Choroid plexus epithelial cell (primary cell): ENCODE measurements at regions not wholly inside any gene's neighbourhood (a gene's known extent, or its start where the extent isn't known, plus 50 kb on each side); places are given as distances from the start of the nearest gene placed in this dataset.

Source experiments
- DNase-seq: peaks from one replicate; pipeline ENCODE4 v3.0.0-alpha.2; 2010; ENCODE audit warnings: low read depth
- H3K4me3 ChIP-seq: 2 replicates; pipeline ENCODE4 v1.5.1; 2011; ENCODE audit warnings: low read depth, mild to moderate bottlenecking, control low read depth, low read length, moderate library complexity
- TF ChIP-seq, protein P1 (sequence below): conservative IDR thresholded peaks from 2 replicates; pipeline ENCODE4 v1.5.1; 2011; ENCODE audit warnings: low read depth, mild to moderate bottlenecking, control low read depth, inconsistent platforms, low read length, moderate library complexity

DNA sequence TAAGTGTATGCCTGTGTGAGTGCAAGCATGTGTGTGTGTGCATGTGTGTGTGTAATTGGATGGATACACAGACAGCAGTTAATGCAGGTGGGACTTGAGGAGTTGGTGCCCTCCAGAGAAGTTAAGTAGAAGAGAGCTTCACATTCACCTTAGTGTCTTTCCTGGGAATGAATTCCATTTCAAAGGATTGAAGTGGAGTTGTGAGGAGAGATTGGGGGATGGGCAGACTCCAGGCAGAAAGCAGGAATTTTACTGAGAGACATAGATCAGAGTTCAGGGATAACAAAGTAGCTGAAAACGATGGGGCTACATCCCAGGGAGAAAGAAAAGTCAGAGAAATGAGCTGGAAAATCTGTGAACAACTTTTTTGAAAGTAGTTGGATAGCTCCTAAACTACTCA is 464.4 kb downstream of the TCERG1L start:
- H3K4me3 ChIP-seq, result no peak overlapping the region
- TF ChIP-seq, protein P1, sequence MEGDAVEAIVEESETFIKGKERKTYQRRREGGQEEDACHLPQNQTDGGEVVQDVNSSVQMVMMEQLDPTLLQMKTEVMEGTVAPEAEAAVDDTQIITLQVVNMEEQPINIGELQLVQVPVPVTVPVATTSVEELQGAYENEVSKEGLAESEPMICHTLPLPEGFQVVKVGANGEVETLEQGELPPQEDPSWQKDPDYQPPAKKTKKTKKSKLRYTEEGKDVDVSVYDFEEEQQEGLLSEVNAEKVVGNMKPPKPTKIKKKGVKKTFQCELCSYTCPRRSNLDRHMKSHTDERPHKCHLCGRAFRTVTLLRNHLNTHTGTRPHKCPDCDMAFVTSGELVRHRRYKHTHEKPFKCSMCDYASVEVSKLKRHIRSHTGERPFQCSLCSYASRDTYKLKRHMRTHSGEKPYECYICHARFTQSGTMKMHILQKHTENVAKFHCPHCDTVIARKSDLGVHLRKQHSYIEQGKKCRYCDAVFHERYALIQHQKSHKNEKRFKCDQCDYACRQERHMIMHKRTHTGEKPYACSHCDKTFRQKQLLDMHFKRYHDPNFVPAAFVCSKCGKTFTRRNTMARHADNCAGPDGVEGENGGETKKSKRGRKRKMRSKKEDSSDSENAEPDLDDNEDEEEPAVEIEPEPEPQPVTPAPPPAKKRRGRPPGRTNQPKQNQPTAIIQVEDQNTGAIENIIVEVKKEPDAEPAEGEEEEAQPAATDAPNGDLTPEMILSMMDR, result no peak
- DNase-seq, result no peak

- DNase-seq, result no peak
- no peak overlapping the region for H3K4me3 ChIP-seq
- TF ChIP-seq, protein P1, result no peak
These were observed 462.7 kb downstream of the TCERG1L start for GRCh38 chr10:130848855-130849254.

GRCh38 chr10:130854151-130854550 is 457.4 kb downstream of the TCERG1L start:
- no peak for DNase-seq
- TF ChIP-seq, protein P1, result no peak
- H3K4me3 ChIP-seq, result no peak overlapping the region

DNA sequence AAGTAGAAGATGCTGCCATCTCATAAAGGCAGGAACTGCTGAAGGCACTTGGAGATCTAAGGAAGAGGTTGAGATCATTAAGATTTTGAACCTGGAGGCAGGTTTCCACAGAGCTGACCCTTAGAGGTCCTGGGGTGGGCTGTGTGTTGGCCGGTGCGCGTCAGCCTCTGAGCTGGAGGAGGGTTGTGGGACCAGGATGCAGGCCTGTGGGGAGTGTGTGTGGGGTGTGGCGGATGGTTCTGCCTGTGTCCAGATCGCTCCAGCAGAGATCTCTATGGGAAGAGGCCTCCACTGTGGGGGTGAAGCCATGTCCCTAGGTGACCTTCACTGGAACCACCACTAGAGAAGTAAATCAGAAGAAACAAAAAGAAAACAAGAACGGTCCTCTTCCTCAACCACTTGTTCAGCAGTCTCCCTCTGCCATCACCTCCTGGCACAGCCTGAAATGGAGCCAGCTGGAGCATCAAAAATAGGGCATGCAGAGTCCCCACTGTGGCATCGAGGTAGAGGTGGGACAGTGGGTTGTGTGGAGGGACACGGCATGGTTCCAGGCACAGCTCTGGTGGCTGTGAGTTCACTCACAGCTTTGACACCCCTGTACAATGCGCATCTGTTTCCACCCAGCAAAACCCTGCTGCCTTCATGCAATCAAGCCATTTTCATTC is 453.8 kb downstream of the TCERG1L start:
- no peak for DNase-seq
- TF ChIP-seq, protein P1, result no peak
- H3K4me3 ChIP-seq, result no peak overlapping the region

GRCh38 chr10:130858626-130859025 is 452.9 kb downstream of the TCERG1L start:
- DNase-seq, result no peak
- H3K4me3 ChIP-seq, result no peak overlapping the region
- TF ChIP-seq, protein P1, result no peak

DNA sequence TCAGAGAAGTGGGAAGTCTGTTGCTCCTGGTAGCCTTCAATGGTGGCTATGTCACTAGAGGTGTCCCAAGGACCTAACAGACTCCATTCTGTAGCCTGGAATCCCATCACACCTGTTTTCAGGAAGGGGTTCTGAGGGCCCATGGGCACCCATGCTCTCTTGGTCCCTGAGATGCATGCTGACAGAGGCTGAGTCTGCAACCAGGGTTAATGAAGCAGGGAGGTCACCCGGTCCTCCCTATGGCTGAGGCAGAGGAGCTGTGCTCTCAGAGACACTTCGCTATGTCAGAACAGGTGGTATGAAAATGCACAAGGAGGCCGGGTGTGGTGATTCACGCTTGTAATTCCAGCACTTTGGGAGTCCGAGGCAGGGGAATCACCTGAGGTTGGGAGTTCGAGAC is 452.1 kb downstream of the TCERG1L start:
- no peak overlapping the region for H3K4me3 ChIP-seq
- no peak for DNase-seq
- TF ChIP-seq, protein P1, result no peak

- no peak for DNase-seq
- H3K4me3 ChIP-seq, result no peak overlapping the region
- TF ChIP-seq, protein P1, result no peak
These were observed 449.4 kb downstream of the TCERG1L start for GRCh38 chr10:130862122-130862521.
